ENCODE measurements at regions not wholly inside any gene's neighbourhood (a gene's known extent, or its start where the extent isn't known, plus 50 kb on each side); places are given as distances from the start of the nearest gene placed in this dataset.

DNA sequence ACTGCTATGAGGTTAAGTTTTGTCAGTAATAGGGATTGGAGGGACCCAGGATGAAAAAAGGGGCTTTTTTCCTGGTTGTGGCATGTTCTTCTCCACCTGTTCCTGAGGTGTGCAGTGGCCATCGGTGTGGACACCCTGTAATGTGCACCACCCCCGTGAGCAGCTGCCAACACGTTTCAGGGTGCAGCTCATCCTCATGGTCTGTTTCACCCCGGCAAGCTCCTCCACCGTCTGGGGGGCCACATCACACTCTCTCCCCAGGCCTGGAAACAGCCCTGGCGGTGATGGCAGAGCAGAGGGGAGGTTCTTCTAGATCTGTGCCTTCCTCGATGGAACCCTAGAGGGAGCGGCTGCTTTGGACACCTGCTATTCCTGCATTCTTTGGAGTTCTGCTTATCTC lies 435.4 kb downstream of the MATN1 start:
- H3K4me3 ChIP-seq (ENCODE audit: low read depth, low read length) = no peak overlapping the region
- CTCF ChIA-PET = interaction anchor here (1.1 kb wide), 1 partner anchor 35 kb away, joined by 3 read pairs; no protein-coding TSS in a partner anchor
- H3K27me3 ChIP-seq (ENCODE audit: control insufficient read depth, insufficient read depth, low read length) = no peaks in the 10 kb centered on the region
- TF ChIP-seq, protein P1, sequence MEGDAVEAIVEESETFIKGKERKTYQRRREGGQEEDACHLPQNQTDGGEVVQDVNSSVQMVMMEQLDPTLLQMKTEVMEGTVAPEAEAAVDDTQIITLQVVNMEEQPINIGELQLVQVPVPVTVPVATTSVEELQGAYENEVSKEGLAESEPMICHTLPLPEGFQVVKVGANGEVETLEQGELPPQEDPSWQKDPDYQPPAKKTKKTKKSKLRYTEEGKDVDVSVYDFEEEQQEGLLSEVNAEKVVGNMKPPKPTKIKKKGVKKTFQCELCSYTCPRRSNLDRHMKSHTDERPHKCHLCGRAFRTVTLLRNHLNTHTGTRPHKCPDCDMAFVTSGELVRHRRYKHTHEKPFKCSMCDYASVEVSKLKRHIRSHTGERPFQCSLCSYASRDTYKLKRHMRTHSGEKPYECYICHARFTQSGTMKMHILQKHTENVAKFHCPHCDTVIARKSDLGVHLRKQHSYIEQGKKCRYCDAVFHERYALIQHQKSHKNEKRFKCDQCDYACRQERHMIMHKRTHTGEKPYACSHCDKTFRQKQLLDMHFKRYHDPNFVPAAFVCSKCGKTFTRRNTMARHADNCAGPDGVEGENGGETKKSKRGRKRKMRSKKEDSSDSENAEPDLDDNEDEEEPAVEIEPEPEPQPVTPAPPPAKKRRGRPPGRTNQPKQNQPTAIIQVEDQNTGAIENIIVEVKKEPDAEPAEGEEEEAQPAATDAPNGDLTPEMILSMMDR (IDR thresholded peaks at IDR 0.05; ENCODE audit: insufficient read depth, low read depth, low read length) = no peak
- POLR2A ChIA-PET = no interaction called here
- no peaks in the 10 kb centered on the region for H3K36me3 ChIP-seq (ENCODE audit: control insufficient read depth, insufficient read depth, low read length)
- no peak for DNase-seq (ENCODE audit: low read depth)

DNA sequence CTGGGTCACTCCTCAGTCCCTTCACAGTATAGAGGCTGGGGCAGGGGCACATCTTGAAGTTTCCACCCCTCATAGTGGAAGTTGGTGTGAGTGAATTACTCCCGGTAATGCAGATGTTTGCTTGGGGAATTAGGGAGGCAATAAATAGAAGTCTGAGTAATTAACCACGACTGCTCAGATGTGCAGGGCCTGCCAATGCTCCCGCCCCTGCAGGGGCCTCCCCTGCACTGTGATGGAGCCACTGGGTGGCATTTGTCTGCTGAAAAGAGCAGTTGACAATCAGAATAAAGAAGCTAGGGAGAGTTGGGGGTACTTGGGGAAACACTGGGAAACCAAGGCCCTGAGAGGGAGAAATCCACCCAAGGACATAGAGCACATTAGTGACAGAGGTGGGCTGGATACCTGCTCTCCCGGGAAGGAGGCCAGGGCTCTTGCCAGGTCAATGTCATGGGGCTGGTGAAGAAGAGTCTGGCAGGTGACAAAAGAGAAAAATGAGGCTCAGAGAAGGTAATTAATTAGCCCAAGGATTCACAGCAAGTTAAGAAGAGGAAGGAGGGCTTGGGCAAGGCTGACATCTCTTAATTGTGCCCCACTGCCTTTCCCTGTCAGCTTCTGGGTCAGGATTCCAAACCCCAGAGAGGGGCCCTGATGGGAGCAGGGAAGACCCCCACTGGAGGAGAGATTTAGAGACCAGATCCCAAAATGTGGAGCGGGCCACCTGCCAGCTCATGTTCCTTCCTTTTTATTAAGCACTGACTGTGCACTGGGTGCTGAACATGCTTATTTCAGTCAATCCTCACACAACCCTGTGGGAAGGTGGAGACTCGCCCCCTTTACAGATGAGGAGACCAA lies 436.2 kb downstream of the MATN1 start:
- CTCF ChIA-PET = interaction anchor here (1.1 kb wide), 1 partner anchor 34 kb away, joined by 3 read pairs; no protein-coding TSS in a partner anchor

GRCh38 chr1:30286241-30286987 lies 437.0 kb downstream of the MATN1 start:
- H3K27me3 ChIP-seq (ENCODE audit: control insufficient read depth, insufficient read depth, low read length) = no peaks in the 10 kb centered on the region
- ChIA-PET CTCF (no interaction called here), POLR2A (no interaction called here)
- no peaks in the 10 kb centered on the region for H3K36me3 ChIP-seq (ENCODE audit: control insufficient read depth, insufficient read depth, low read length)
- TF ChIP-seq, protein P1 (IDR thresholded peaks at IDR 0.05; ENCODE audit: insufficient read depth, low read depth, low read length) = no peak
- H3K4me3 ChIP-seq (ENCODE audit: low read depth, low read length) = no peak overlapping the region
- DNase-seq (ENCODE audit: low read depth) = no peak

More for the DNA sequence above, 436.2 kb downstream of the MATN1 start:
- POLR2A ChIA-PET = no interaction called here
- TF ChIP-seq, protein P1 (IDR thresholded peaks at IDR 0.05; ENCODE audit: insufficient read depth, low read depth, low read length) = no peak
- H3K27me3 ChIP-seq (ENCODE audit: control insufficient read depth, insufficient read depth, low read length) = no peaks in the 10 kb centered on the region
- H3K4me3 ChIP-seq (ENCODE audit: low read depth, low read length) = no peak overlapping the region
- no peaks in the 10 kb centered on the region for H3K36me3 ChIP-seq (ENCODE audit: control insufficient read depth, insufficient read depth, low read length)
- no peak for DNase-seq (ENCODE audit: low read depth)

- POLR2A ChIA-PET = no interaction called here
- TF ChIP-seq, protein P1 (IDR thresholded peaks at IDR 0.05; ENCODE audit: insufficient read depth, low read depth, low read length) = no peak
- CTCF ChIA-PET = no interaction called here
- Histone ChIP-seq H3K27me3 (ENCODE audit: control insufficient read depth, insufficient read depth, low read length) (no peaks in the 10 kb centered on the region), H3K36me3 (ENCODE audit: control insufficient read depth, insufficient read depth, low read length) (no peaks in the 10 kb centered on the region), H3K4me3 (ENCODE audit: low read depth, low read length) (no peak overlapping the region)
- no peak for DNase-seq (ENCODE audit: low read depth)
Measured at GRCh38 chr1:30285501-30285932, 437.9 kb downstream of the MATN1 start.

All from BJ (cell line).